ENCODE measurements at regions not wholly inside any gene's neighbourhood (a gene's known extent, or its start where the extent isn't known, plus 50 kb on each side); places are given as distances from the start of the nearest gene placed in this dataset.

DNA sequence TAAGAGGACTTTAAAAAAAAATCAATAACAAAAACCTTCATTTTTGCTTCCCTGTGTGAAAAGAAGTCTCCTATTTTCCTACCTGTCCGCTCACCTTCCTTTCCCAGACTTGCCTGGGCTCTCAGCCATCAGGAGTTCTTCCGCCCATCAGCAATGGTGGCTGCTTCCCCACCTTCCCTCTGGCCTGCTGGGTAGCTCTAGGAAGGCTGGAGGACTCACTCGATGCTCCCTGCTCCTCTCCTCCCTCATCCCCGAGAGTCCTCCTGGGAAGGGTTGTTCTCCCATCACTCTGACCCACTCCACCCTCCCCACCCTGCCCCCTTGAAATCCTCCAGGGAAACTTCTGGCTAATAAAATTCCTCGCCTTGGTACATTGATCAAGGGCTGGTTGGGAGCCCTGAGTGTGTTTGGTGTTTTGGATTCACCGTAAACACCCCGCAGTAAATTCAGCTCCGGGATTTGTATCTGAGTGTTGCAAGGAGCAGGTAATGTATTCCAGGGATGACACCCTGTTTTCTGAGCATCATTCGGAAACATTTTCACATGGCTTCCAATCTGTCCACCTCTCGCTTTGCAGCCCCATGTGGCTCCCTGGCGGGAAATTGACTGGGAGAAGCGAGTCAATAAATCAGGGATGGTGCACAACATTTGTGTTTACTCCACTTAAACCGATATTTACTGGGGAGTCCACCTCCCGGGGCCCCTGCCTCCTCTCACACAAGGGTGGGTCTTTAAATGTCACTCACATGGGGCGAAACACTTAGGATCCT, 126.4 kb upstream of the SDK1 start:
- TF ChIP-seq POLR2A (IDR thresholded peaks at IDR 0.05) (no peak), CTCF (IDR thresholded peaks at IDR 0.05) (no peak)
- WGBS, 4 donors: 89 to 93% (median 91%) methylated on average over 15 of the region's 15 CpGs
- Histone ChIP-seq H3K4me3 (no peak overlapping the region), H3K9me3 (no peaks in the 10 kb centered on the region), H3K27ac (no peak overlapping the region), H3K27me3 (peaks cover 0 to 7% (median 0%) of the 10 kb centered on the region in 9 donors), H3K36me3 (no peaks in the 10 kb centered on the region), H3K4me1 (no peaks in the 10 kb centered on the region)
- ATAC-seq (no peak), DNase-seq (no peak)
- intact Hi-C loops (cut with DNase I): no loop called here

DNA sequence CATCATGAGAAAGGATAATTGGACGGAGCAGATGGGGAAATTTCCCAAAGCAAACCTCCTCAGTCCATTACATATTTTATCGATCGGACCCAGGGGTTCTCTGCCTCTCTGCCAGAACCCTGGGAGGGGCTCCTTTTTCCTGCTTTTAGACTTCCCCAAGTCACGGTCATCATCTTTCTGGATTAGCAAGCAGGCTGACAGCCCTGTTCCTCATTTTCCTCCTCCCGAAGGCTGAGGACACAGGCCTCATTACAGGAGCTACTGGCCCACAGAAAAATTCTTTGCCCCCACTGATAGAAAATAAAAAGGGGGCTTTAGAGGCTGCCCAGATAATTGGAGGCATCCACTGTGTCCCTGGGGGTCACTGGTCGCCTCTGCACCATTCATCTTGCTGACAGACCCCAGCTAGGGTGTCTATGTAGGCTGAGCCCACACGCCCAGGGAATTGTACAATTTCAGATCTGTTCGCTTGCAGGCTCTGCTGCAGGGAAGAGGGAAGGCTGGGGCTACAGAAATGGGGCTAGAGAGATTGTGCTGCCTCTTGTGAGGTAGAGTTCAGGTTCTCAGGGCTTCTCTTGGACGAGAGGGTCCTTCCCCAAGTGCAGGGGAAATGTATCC, 125.7 kb upstream of the SDK1 start:
- no peak for TF ChIP-seq CTCF (IDR thresholded peaks at IDR 0.05)
- no peak for TF ChIP-seq POLR2A (IDR thresholded peaks at IDR 0.05)
- H3K27ac ChIP-seq: no peak overlapping the region

GRCh38 chr7:3176112-3177000, 124.7 kb upstream of the SDK1 start:
- Histone ChIP-seq H3K27me3 (peaks cover 0 to 1% (median 0%) of the 10 kb centered on the region in 9 donors), H3K4me1 (no peaks in the 10 kb centered on the region), H3K4me3 (no peak overlapping the region), H3K27ac (no peak overlapping the region), H3K9me3 (no peaks in the 10 kb centered on the region), H3K36me3 (no peaks in the 10 kb centered on the region)
- TF ChIP-seq POLR2A (IDR thresholded peaks at IDR 0.05) (no peak), CTCF (IDR thresholded peaks at IDR 0.05) (no peak)
- ATAC-seq (no peak), DNase-seq (no peak)
- WGBS, 4 donors: 68 to 77% (median 71%) methylated on average over 10 of the region's 10 CpGs
- intact Hi-C loops (cut with DNase I): no loop called here

More for the DNA sequence above, 125.7 kb upstream of the SDK1 start:
- ATAC-seq: no peak
- 74 to 84% (median 78%) methylated on average over 8 to 9 of the region's 9 CpGs for WGBS, 4 donors
- peaks cover 0 to under 1% (median 0%) of the 10 kb centered on the region in 9 donors for H3K27me3 ChIP-seq
- H3K36me3 ChIP-seq: no peaks in the 10 kb centered on the region
- intact Hi-C loops (cut with DNase I): no loop called here
- no peaks in the 10 kb centered on the region for H3K4me1 ChIP-seq
- H3K9me3 ChIP-seq: no peaks in the 10 kb centered on the region
- H3K4me3 ChIP-seq: no peak overlapping the region
- no peak for DNase-seq

GRCh38 chr7:3177271-3177670, 123.8 kb upstream of the SDK1 start:
- intact Hi-C loops (cut with DNase I): no loop called here
- no peaks in the 10 kb centered on the region for H3K9me3 ChIP-seq
- ATAC-seq (no peak), DNase-seq (no peak)
- peaks cover 0 to 4% (median 0%) of the 10 kb centered on the region in 9 donors for H3K27me3 ChIP-seq
- H3K36me3 ChIP-seq: no peaks in the 10 kb centered on the region
- H3K27ac ChIP-seq: no peak overlapping the region
- no peak overlapping the region for H3K4me3 ChIP-seq
- no peaks in the 10 kb centered on the region for H3K4me1 ChIP-seq
- WGBS, 4 donors: 83 to 86% (median 85%) methylated on average over 2 of the region's 2 CpGs
- TF ChIP-seq POLR2A (IDR thresholded peaks at IDR 0.05) (no peak), CTCF (IDR thresholded peaks at IDR 0.05) (no peak)
